GM18909 (cell line): ENCODE measurements at regions not wholly inside any gene's neighbourhood (a gene's known extent, or its start where the extent isn't known, plus 50 kb on each side); places are given as distances from the start of the nearest gene placed in this dataset.
"Not testable (repeated sequence)": the region's sequence is repeated elsewhere in the genome, so short reads cannot be mapped to it uniquely, and the experiment has no call there.

ENCODE experiments used
- ATAC-seq: cut with Tn5 transposase; IDR thresholded peaks from one replicate; pipeline ENCODE4 v1.9.1; 2021; ENCODE audit warnings: mild to moderate bottlenecking; ENCODE audit not compliant: unreplicated experiment, poor library complexity

- no peak for ATAC-seq
Observed at GRCh38 chr15:96625256-96625655, 294.8 kb downstream of the NR2F2 start.

- ATAC-seq: no peak
Observed at GRCh38 chr15:96627031-96627568, 296.6 kb downstream of the NR2F2 start.

- ATAC-seq: no peak
Observed at GRCh38 chr15:96629511-96629910, 299.0 kb downstream of the NR2F2 start.

- no peak for ATAC-seq
Observed at GRCh38 chr15:96638793-96639192, 308.3 kb downstream of the NR2F2 start.

GRCh38 chr15:96645796-96646195, 315.3 kb downstream of the NR2F2 start:
- ATAC-seq: no peak

- ATAC-seq: no peak
Observed at GRCh38 chr15:96648866-96649265, 318.4 kb downstream of the NR2F2 start.

- no peak for ATAC-seq
Observed at GRCh38 chr15:96657096-96657495, 326.6 kb downstream of the NR2F2 start.

- not testable (repeated sequence) for ATAC-seq
Observed at GRCh38 chr15:96666979-96667378, 336.5 kb downstream of the NR2F2 start.

GRCh38 chr15:96670389-96670788, 339.9 kb downstream of the NR2F2 start:
- ATAC-seq: no peak

GRCh38 chr15:96672629-96673028, 342.1 kb downstream of the NR2F2 start:
- no peak for ATAC-seq

GRCh38 chr15:96678386-96678785, 347.9 kb downstream of the NR2F2 start:
- ATAC-seq: no peak

GRCh38 chr15:96687388-96688107, 357.0 kb downstream of the NR2F2 start:
- ATAC-seq: no peak

GRCh38 chr15:96690733-96691132, 360.2 kb downstream of the NR2F2 start:
- no peak for ATAC-seq

- ATAC-seq: no peak
Observed at GRCh38 chr15:96692826-96693225, 362.3 kb downstream of the NR2F2 start.

- ATAC-seq: no peak
Observed at GRCh38 chr15:96693515-96693914, 363.0 kb downstream of the NR2F2 start.

GRCh38 chr15:96693990-96694517, 363.6 kb downstream of the NR2F2 start:
- no peak for ATAC-seq

GRCh38 chr15:96695426-96695825, 364.9 kb downstream of the NR2F2 start:
- ATAC-seq: no peak

GRCh38 chr15:96699871-96700401, 369.4 kb downstream of the NR2F2 start:
- no peak for ATAC-seq

GRCh38 chr15:96700555-96700954, 370.1 kb downstream of the NR2F2 start:
- no peak for ATAC-seq

GRCh38 chr15:96701443-96701842, 370.9 kb downstream of the NR2F2 start:
- no peak for ATAC-seq

- no peak for ATAC-seq
Observed at GRCh38 chr15:96701877-96702276, 371.4 kb downstream of the NR2F2 start.

- no peak for ATAC-seq
Observed at GRCh38 chr15:96702589-96702988, 372.1 kb downstream of the NR2F2 start.
